ENCODE measurements at regions not wholly inside any gene's neighbourhood (a gene's known extent, or its start where the extent isn't known, plus 50 kb on each side); places are given as distances from the start of the nearest gene placed in this dataset.

DNA sequence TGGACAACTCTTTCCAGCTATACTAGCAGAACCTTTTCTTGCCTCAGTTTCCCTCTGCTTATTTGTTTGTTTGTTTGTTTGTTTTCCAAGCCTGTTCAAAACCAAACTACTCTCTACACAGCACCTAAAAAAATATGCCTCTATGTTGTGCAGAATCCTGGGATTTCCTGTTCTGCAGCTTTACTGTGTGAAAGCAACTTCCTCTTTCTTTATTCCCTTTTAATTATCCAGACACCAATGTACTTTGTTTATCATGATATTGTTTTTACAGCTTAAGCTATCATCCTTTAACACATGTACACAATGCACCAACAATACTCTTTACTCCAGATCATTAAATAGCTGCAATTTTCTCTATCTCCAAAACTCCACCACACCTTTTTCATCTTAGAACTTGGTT, 259.5 kb downstream of the EPHA4 start:
- TF ChIP-seq TAF1 (IDR thresholded peaks at IDR 0.05; ENCODE audit: low read depth, low read length) = no peak
- no peak for TF ChIP-seq POLR2AphosphoS5 (IDR thresholded peaks at IDR 0.05; ENCODE audit: low read depth, low read length)
- no peak for TF ChIP-seq POLR2A (IDR thresholded peaks at IDR 0.05; ENCODE audit: low read depth, low read length)
- no peak for TF ChIP-seq POU2F2 (IDR thresholded peaks at IDR 0.05; ENCODE audit: low read depth, low read length)
- no peak for TF ChIP-seq SPI1 (IDR thresholded peaks at IDR 0.05; ENCODE audit: low read depth, low read length)
